Epithelial cell of proximal tubule (primary cell): ENCODE measurements at regions not wholly inside any gene's neighbourhood (a gene's known extent, or its start where the extent isn't known, plus 50 kb on each side); places are given as distances from the start of the nearest gene placed in this dataset.

Experiments
- DNase-seq: peaks from one replicate; pipeline ENCODE4 v3.0.0-alpha.2; 2011; ENCODE audit warnings: low read depth
- H3K4me3 ChIP-seq: 2 replicates; pipeline ENCODE4 v1.5.1; 2011; ENCODE audit warnings: low read depth, mild to moderate bottlenecking, low read length
- CTCF ChIP-seq: conservative IDR thresholded peaks from 2 replicates; pipeline ENCODE4 v1.5.1; 2012; ENCODE audit warnings: low read depth, mild to moderate bottlenecking, low read length

GRCh38 chr21:16606271-16606670 is 876.5 kb downstream of the USP25 start:
- H3K4me3 ChIP-seq = no peak overlapping the region
- no peak for DNase-seq
- no peak for TF ChIP-seq CTCF

GRCh38 chr21:16608209-16608830 is 878.5 kb downstream of the USP25 start:
- DNase-seq = no peak
- H3K4me3 ChIP-seq = no peak overlapping the region
- peak; percentile 72 for TF ChIP-seq CTCF

- TF ChIP-seq CTCF = no peak
- DNase-seq = no peak
- H3K4me3 ChIP-seq = no peak overlapping the region
These were observed 889.5 kb downstream of the USP25 start for GRCh38 chr21:16619281-16619680.

GRCh38 chr21:16620786-16621320 is 891.1 kb downstream of the USP25 start:
- H3K4me3 ChIP-seq = no peak overlapping the region
- TF ChIP-seq CTCF = no peak
- DNase-seq = no peak

- H3K4me3 ChIP-seq = no peak overlapping the region
- DNase-seq = no peak
- no peak for TF ChIP-seq CTCF
These were observed 888.2 kb upstream of the CXADR start for GRCh38 chr21:16624479-16625118.

GRCh38 chr21:16625491-16625890 is 887.4 kb upstream of the CXADR start:
- no peak for TF ChIP-seq CTCF
- no peak for DNase-seq
- no peak overlapping the region for H3K4me3 ChIP-seq
